ENCODE measurements at regions not wholly inside any gene's neighbourhood (a gene's known extent, or its start where the extent isn't known, plus 50 kb on each side); places are given as distances from the start of the nearest gene placed in this dataset.

DNA sequence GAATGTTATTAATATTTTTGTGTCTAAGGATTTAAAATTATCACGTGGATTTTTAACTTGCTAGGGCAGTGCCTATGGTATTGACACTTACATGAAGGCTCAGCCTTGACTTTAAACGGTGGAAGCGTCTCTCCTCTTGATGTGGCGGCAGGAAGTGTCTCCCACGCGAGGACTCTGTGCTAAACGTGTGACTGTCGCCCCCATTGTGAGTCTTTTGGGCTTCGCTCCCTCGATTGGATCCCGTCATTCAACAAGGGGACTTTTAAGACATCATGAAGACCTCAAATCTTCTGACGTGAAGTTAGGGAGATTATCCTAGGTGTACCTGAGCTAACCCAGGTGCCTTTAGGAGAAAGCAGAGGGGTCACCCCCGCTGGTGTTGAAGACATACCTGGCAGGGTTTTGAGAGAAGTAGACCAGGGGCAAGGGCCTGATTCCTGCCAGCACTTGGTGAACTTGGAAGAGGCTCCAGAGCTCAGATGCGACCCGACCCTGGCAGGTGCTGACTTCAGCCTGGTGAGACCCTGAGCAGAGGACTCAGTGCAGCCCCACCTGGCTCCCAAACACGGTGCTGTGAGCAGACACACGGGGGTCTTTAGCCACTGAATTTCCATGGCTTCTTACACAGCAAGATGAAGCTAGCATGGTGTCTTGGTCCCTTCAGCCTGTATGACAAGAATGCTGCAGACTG lies 55.7 kb upstream of the IRX4 start:
- TF ChIP-seq, protein P1, sequence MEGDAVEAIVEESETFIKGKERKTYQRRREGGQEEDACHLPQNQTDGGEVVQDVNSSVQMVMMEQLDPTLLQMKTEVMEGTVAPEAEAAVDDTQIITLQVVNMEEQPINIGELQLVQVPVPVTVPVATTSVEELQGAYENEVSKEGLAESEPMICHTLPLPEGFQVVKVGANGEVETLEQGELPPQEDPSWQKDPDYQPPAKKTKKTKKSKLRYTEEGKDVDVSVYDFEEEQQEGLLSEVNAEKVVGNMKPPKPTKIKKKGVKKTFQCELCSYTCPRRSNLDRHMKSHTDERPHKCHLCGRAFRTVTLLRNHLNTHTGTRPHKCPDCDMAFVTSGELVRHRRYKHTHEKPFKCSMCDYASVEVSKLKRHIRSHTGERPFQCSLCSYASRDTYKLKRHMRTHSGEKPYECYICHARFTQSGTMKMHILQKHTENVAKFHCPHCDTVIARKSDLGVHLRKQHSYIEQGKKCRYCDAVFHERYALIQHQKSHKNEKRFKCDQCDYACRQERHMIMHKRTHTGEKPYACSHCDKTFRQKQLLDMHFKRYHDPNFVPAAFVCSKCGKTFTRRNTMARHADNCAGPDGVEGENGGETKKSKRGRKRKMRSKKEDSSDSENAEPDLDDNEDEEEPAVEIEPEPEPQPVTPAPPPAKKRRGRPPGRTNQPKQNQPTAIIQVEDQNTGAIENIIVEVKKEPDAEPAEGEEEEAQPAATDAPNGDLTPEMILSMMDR (IDR thresholded peaks at IDR 0.05), result no peak
- TF ChIP-seq POLR2A (IDR thresholded peaks at IDR 0.05), result no peak

Data from ovary (tissue), 3 donors.